HL-60 (cell line): ENCODE measurements at regions not wholly inside any gene's neighbourhood (a gene's known extent, or its start where the extent isn't known, plus 50 kb on each side); places are given as distances from the start of the nearest gene placed in this dataset.

Experiments
- DNase-seq, 2 experiments: peaks; one replicate each; pipeline ENCODE4 v3.0.0-alpha.2; 2010 to 2020; ENCODE audit warnings: low read depth in 1 of 2, low spot score in 1 of 2
- H3K27ac ChIP-seq: fragments of 250-450 bp; sonication (Bioruptor Pico); replicated peaks from 2 replicates; pipeline ENCODE4 v1.5.1; 2020; ENCODE audit warnings: mild to moderate bottlenecking, moderate library complexity
- H3K27me3 ChIP-seq: fragments of 250-450 bp; sonication (Bioruptor Pico); 2 replicates; pipeline ENCODE4 v1.5.1; 2021; ENCODE audit warnings: mild to moderate bottlenecking, moderate library complexity; ENCODE audit not compliant: insufficient read depth, poor library complexity, severe bottlenecking
- H3K4me3 ChIP-seq: replicated peaks from 2 replicates; pipeline ENCODE4 v1.5.1; 2011; ENCODE audit warnings: mild to moderate bottlenecking, control low read depth, low read length; ENCODE audit not compliant: insufficient read depth
- GABPA ChIP-seq: IDR thresholded peaks from 2 replicates; pipeline ENCODE4 v1.6.1; 2012; ENCODE audit warnings: low read depth
- POLR2AphosphoS5 ChIP-seq: IDR thresholded peaks from 2 replicates; pipeline ENCODE4 v1.6.1; 2012; ENCODE audit warnings: low read depth
- SPI1 ChIP-seq: IDR thresholded peaks from 2 replicates; pipeline ENCODE4 v1.6.1; 2012; ENCODE audit warnings: low read depth, mild to moderate bottlenecking, borderline replicate concordance
- TF ChIP-seq, protein P1 (sequence below): IDR thresholded peaks from one replicate; pipeline ENCODE4 v1.5.1; 2011; ENCODE audit warnings: low read length, control low read depth, inconsistent platforms; ENCODE audit not compliant: insufficient read depth
- TF ChIP-seq, protein P2 (sequence below): IDR thresholded peaks from 2 replicates; pipeline ENCODE4 v1.6.1; 2012; ENCODE audit warnings: low read depth; ENCODE audit not compliant: insufficient replicate concordance

DNA sequence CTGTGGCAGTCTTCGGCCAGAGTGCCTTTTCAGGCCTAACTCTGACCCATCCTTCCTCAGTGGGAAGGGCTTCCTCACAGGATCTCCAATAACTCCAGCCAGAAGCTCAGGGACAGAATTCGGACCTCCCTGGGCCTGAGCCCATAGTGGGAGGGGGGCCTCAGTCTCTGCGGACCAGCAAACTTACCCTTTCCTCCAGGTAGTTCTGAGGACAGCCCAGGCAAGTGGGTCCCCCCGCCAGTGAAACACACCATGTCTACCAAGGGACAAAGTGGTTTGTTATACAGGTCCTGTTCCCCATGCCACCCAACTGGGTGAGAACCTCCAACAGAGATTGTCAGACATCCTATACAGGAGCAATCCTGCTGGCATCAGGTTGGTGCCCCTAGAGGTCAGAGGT is 350.4 kb downstream of the RAB28 start:
- H3K27ac ChIP-seq, result no peak overlapping the region
- H3K4me3 ChIP-seq, result no peak overlapping the region
- H3K27me3 ChIP-seq, result no peaks in the 10 kb centered on the region
- DNase-seq, result no peak
- no peak for TF ChIP-seq POLR2AphosphoS5
- no peak for TF ChIP-seq GABPA
- TF ChIP-seq, protein P1, sequence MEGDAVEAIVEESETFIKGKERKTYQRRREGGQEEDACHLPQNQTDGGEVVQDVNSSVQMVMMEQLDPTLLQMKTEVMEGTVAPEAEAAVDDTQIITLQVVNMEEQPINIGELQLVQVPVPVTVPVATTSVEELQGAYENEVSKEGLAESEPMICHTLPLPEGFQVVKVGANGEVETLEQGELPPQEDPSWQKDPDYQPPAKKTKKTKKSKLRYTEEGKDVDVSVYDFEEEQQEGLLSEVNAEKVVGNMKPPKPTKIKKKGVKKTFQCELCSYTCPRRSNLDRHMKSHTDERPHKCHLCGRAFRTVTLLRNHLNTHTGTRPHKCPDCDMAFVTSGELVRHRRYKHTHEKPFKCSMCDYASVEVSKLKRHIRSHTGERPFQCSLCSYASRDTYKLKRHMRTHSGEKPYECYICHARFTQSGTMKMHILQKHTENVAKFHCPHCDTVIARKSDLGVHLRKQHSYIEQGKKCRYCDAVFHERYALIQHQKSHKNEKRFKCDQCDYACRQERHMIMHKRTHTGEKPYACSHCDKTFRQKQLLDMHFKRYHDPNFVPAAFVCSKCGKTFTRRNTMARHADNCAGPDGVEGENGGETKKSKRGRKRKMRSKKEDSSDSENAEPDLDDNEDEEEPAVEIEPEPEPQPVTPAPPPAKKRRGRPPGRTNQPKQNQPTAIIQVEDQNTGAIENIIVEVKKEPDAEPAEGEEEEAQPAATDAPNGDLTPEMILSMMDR, result no peak
- TF ChIP-seq, protein P2, sequence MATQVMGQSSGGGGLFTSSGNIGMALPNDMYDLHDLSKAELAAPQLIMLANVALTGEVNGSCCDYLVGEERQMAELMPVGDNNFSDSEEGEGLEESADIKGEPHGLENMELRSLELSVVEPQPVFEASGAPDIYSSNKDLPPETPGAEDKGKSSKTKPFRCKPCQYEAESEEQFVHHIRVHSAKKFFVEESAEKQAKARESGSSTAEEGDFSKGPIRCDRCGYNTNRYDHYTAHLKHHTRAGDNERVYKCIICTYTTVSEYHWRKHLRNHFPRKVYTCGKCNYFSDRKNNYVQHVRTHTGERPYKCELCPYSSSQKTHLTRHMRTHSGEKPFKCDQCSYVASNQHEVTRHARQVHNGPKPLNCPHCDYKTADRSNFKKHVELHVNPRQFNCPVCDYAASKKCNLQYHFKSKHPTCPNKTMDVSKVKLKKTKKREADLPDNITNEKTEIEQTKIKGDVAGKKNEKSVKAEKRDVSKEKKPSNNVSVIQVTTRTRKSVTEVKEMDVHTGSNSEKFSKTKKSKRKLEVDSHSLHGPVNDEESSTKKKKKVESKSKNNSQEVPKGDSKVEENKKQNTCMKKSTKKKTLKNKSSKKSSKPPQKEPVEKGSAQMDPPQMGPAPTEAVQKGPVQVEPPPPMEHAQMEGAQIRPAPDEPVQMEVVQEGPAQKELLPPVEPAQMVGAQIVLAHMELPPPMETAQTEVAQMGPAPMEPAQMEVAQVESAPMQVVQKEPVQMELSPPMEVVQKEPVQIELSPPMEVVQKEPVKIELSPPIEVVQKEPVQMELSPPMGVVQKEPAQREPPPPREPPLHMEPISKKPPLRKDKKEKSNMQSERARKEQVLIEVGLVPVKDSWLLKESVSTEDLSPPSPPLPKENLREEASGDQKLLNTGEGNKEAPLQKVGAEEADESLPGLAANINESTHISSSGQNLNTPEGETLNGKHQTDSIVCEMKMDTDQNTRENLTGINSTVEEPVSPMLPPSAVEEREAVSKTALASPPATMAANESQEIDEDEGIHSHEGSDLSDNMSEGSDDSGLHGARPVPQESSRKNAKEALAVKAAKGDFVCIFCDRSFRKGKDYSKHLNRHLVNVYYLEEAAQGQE, result no peak
- TF ChIP-seq SPI1, result no peak

DNA sequence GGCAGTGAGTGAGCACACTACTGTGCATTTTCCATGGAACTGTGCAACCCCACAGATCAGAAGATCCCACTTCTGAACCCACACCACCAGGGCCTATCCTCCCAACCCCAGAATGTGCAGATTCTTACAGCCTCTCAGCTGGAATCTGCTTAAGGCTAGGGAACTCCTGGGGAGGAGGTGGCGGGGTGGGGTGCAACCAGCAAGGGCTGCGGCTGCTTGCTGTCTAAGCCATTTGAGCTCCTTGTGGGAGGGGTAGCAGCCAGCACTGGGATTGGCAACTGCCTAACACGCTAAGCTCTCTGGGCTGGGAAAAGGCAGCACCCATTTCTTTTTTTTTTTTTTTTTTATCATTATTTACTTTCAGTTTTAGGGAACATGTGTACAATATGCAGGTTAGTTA is 353.3 kb downstream of the RAB28 start:
- no peaks in the 10 kb centered on the region for H3K27me3 ChIP-seq
- no peak overlapping the region for H3K27ac ChIP-seq
- TF ChIP-seq POLR2AphosphoS5, result no peak
- TF ChIP-seq, protein P1, result no peak
- TF ChIP-seq, protein P2, result no peak
- no peak for TF ChIP-seq GABPA
- TF ChIP-seq SPI1, result no peak
- H3K4me3 ChIP-seq, result no peak overlapping the region
- no peak for DNase-seq

DNA sequence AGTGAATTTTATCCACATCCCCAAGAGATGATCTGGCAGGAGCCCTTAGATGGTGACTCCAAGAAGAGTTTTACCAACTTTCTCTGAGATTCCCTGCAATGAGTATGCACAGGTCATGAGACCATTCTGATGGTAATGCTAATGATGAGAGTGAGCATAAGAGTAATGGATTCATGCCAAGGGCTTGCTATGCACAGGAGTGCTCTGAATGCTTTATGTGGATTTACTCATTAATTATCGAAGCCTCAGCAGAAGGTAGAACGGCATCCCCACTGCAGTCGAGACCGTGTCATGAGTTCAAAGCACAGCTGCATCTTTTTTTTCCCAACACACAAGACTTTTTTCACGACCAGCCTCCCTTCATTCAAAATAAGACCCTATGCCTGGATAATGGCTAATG is 355.0 kb downstream of the RAB28 start:
- H3K27me3 ChIP-seq, result no peaks in the 10 kb centered on the region
- no peak overlapping the region for H3K27ac ChIP-seq
- DNase-seq, result no peak
- no peak for TF ChIP-seq POLR2AphosphoS5
- no peak for TF ChIP-seq GABPA
- TF ChIP-seq, protein P1, result no peak
- H3K4me3 ChIP-seq, result no peak overlapping the region
